ENCODE measurements at regions not wholly inside any gene's neighbourhood (a gene's known extent, or its start where the extent isn't known, plus 50 kb on each side); places are given as distances from the start of the nearest gene placed in this dataset.

DNA sequence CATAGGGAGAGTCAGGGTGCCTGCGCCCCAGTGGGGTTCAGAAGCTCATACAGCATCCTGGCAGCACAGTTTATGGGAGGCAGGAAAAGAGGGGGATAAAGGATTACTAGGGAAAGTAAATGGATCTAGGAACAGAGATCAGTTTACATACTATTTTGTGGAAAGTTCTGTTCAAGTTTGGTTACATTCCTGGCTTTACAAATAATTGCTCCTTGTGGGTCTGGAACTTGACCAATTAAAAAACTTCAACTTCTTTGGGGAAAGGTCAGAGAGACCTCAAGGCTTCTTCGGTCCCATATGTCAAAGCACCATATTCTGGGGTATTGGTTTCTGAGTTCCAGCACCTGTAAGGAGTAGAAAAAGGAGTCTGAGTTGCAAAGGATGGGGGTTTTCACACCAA, 64.1 kb downstream of the ZDHHC19 start:
- POLR2A ChIA-PET, result interaction anchor here (0.6 kb wide), 1 partner anchor 1134 kb away, joined by 3 read pairs; no protein-coding TSS in a partner anchor

DNA sequence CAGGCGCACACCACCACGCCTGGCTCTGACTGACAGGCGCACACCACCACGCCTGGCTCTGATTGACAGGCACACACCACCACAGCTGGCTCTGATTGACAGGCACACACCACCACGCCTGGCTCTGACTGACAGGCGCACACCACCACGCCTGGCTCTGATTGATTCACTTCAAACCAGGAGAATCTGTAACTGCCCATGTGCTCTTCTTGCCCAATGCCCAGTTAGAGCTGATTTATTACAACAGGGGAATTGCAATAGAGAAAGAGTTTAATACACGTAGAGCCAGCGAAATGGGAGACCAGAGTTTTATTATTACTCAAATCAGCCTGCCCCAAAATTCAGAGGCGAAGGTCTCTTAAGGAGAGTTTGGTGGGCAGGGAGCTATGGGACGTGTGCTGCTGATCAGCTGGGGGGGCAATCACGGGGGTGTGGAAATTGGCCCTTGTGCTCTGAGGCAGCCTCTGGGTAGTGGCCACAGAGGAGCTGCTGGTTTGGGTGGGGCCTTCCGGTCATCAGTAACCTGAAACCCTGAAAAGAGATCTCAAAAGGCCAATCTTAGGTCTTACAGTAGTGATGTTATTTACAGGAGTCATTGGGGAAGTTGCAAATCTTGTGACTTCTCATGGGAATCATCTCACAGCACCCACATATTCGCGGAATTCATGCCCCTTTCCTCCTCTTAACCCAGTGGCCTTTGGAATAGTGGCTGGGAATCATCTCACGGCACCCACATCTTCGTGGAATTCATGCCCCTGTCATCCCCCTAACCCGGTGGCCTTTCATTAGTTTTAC, 63.8 kb upstream of the TFRC start:
- DNase-seq, result no peak
- CTCF ChIA-PET, result no interaction called here
- WGBS (ENCODE audit: insufficient coverage), result 95% methylated on average over 12 of the region's 18 CpGs
- no peaks in the 10 kb centered on the region for H3K27me3 ChIP-seq (replicated peaks in 2 of 5; ENCODE audit: control insufficient read depth in 4 of 5, insufficient read depth in 5 of 5, low read length in 4 of 5)
- H3K9me3 ChIP-seq (ENCODE audit: control extremely low read depth in 1 of 5, control insufficient read depth in 4 of 5, insufficient read depth in 2 of 5, low read depth in 1 of 5, low read length in 4 of 5), result peaks cover 0 to 3% (median 0%) of the 10 kb centered on the region in 5 experiments
- POLR2A ChIA-PET, result no interaction called here
- no peak overlapping the region for H3K4me3 ChIP-seq (ENCODE audit: control insufficient read depth in 1 of 7, extremely low read depth in 1 of 7, insufficient read depth in 4 of 7, low read depth in 2 of 7, low read length in 6 of 7)
- peaks cover 0 to 19% (median 1%) of the 10 kb centered on the region in 4 experiments for H3K4me1 ChIP-seq (ENCODE audit: control extremely low read depth in 1 of 4, control insufficient read depth in 4 of 4, insufficient read depth in 4 of 4, low read length in 3 of 4)
- H3K27ac ChIP-seq (ENCODE audit: insufficient read depth in 1 of 2, low read depth in 1 of 2, low read length in 2 of 2, poor library complexity in 1 of 2, severe bottlenecking in 2 of 2), result peak overlapping the region in 1 of 2 experiments; percentile 19
- no peaks in the 10 kb centered on the region for H3K36me3 ChIP-seq (ENCODE audit: control insufficient read depth in 4 of 4, insufficient read depth in 4 of 4, low read length in 3 of 4)

More for the DNA sequence above, 64.1 kb downstream of the ZDHHC19 start:
- Histone ChIP-seq H3K36me3 (ENCODE audit: control insufficient read depth in 4 of 4, insufficient read depth in 4 of 4, low read length in 3 of 4) (no peaks in the 10 kb centered on the region), H3K4me1 (ENCODE audit: control extremely low read depth in 1 of 4, control insufficient read depth in 4 of 4, insufficient read depth in 4 of 4, low read length in 3 of 4) (peaks cover 0 to 6% (median 1%) of the 10 kb centered on the region in 4 experiments), H3K9me3 (ENCODE audit: control extremely low read depth in 1 of 5, control insufficient read depth in 4 of 5, insufficient read depth in 2 of 5, low read depth in 1 of 5, low read length in 4 of 5) (peaks cover 0 to 3% (median 0%) of the 10 kb centered on the region in 5 experiments), H3K4me3 (ENCODE audit: control insufficient read depth in 1 of 7, extremely low read depth in 1 of 7, insufficient read depth in 4 of 7, low read depth in 2 of 7, low read length in 6 of 7) (no peak overlapping the region), H3K27ac (ENCODE audit: insufficient read depth in 1 of 2, low read depth in 1 of 2, low read length in 2 of 2, poor library complexity in 1 of 2, severe bottlenecking in 2 of 2) (no peak overlapping the region), H3K27me3 (replicated peaks in 2 of 5; ENCODE audit: control insufficient read depth in 4 of 5, insufficient read depth in 5 of 5, low read length in 4 of 5) (no peaks in the 10 kb centered on the region)
- 100% methylated on average over 1 of the region's 2 CpGs for WGBS (ENCODE audit: insufficient coverage)
- DNase-seq, result no peak
- CTCF ChIA-PET, result interaction anchor here (1.8 kb wide), 1 partner anchor 12 kb away, joined by 4 read pairs; no protein-coding TSS in a partner anchor

DNA sequence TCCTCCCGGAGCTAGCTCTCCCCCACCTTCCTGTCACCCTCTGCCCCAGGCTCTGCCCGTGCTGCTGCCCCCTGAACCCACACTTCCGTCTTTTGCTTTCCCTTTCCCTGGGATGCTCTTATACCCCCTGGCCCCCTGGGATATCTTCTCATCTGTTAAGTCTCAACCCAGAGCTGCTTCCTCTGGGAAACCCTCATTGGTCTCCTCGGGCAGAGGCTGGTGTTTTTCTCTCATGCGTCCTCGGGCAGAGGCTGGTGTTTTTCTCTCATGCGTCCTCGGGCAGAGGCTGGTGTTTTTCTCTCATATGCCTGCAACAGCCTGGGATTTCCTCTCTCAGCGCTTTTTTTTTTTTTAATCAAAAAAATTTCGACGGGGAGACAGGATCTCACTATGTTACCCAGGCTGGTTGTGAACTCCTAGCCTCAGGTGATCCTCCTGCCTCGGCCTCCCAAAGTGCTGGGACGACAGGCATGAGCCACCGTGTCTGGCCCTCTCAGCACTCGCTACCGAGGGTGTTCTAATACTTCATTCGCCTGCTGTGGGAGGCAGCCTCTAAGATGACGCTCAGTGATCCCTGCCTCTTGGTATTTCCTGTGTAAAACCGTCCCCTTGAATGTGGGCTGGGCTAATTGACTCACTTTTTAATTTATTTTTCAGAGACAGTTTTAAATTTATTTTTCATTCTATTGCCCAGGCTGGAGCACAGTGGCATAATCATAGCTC, 62.7 kb upstream of the TFRC start:
- peak overlapping the region in 1 of 2 experiments; percentile 69 for H3K27ac ChIP-seq (ENCODE audit: insufficient read depth in 1 of 2, low read depth in 1 of 2, low read length in 2 of 2, poor library complexity in 1 of 2, severe bottlenecking in 2 of 2)
- WGBS (ENCODE audit: insufficient coverage), result 94% methylated on average over 16 of the region's 19 CpGs

DNA sequence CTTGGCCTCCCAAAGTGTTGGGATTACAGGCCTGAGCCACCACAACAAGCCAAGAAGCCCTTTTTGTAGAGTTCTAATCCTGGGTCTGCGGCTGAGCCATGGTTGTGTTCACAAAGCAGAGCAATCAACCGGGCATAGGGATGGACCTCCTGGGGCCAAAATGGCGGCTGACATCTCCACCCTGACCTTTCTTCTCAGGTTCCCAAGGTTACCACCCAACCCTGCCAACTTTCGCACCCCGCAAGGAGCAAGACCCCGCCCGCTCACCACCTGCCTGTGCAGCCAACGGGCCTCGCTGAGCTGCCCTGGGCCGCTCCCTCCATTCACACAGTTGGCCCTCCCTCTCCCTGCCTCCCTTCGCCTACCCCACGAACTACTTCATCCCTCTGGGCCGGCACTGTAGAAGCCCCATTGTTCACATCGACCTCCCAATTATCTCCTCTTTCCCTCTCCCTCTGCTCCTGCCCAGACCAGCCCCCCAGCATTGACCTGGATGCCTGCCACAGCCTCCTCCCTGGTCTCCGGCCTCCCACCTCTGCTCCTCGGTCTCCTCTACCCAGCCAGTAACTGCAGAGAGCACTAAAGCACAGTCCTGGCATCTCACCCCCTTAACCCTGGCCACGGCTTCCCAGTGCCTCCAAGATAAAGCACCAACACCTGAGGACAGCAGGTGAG, 62.0 kb upstream of the TFRC start:
- WGBS (ENCODE audit: insufficient coverage), result 98% methylated on average over 15 of the region's 17 CpGs
- H3K27ac ChIP-seq (ENCODE audit: insufficient read depth in 1 of 2, low read depth in 1 of 2, low read length in 2 of 2, poor library complexity in 1 of 2, severe bottlenecking in 2 of 2), result peak overlapping the region in 1 of 2 experiments; percentile 69

More for the DNA sequence above, 62.7 kb upstream of the TFRC start:
- H3K4me3 ChIP-seq (ENCODE audit: control insufficient read depth in 1 of 7, extremely low read depth in 1 of 7, insufficient read depth in 4 of 7, low read depth in 2 of 7, low read length in 6 of 7), result no peak overlapping the region
- no peak for DNase-seq
- ChIA-PET POLR2A (interaction anchor here (0.5 kb wide), 1 partner anchor 38 kb away, joined by 4 read pairs; no protein-coding TSS in a partner anchor), CTCF (interaction anchor here (0.8 kb wide), 1 partner anchor 82 kb away, joined by 3 read pairs; no protein-coding TSS in a partner anchor)
- H3K9me3 ChIP-seq (ENCODE audit: control extremely low read depth in 1 of 5, control insufficient read depth in 4 of 5, insufficient read depth in 2 of 5, low read depth in 1 of 5, low read length in 4 of 5), result no peaks in the 10 kb centered on the region
- H3K36me3 ChIP-seq (ENCODE audit: control insufficient read depth in 4 of 4, insufficient read depth in 4 of 4, low read length in 3 of 4), result no peaks in the 10 kb centered on the region
- H3K4me1 ChIP-seq (ENCODE audit: control extremely low read depth in 1 of 4, control insufficient read depth in 4 of 4, insufficient read depth in 4 of 4, low read length in 3 of 4), result peaks cover 0 to 26% (median 4%) of the 10 kb centered on the region in 4 experiments
- H3K27me3 ChIP-seq (replicated peaks in 2 of 5; ENCODE audit: control insufficient read depth in 4 of 5, insufficient read depth in 5 of 5, low read length in 4 of 5), result no peaks in the 10 kb centered on the region

DNA sequence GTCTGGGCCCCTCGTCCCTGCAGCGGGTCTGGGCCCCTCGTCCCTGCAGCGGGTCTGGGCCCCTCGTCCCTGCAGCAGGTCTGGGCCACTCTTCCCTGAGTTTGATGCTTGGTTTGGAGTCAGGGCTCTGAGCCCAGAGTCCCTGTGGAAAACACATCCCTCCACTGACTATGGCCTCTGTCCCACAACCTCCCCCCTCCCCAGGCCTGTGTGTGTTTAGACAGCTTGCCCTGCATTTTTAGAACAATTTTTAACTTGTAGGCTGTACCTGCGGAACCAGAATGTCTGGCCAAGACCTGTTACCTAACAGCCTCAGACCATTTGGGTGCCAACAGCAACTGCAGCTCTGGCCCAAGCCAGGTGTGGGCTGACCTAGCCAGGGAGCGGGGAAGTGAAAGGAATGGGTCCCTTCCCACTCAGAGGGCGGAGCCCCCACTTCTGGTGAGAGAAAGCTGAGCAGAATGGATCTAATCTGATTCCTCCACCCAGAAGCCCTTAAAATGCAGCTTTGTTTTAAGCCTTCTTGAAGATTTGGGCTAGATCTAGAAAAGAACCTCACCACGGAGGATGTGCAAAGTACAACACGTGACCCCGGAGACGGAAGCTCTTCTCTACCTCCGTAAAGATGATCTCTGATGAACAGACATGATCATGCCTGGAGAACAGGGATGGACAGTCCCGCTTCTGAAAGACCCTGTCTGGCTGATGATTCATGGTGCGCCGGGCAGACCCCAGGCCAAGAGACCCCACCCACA, 60.5 kb upstream of the TFRC start:
- Histone ChIP-seq H3K4me1 (ENCODE audit: control extremely low read depth in 1 of 4, control insufficient read depth in 4 of 4, insufficient read depth in 4 of 4, low read length in 3 of 4) (peaks cover 0 to 28% (median 4%) of the 10 kb centered on the region in 4 experiments), H3K4me3 (ENCODE audit: control insufficient read depth in 1 of 7, extremely low read depth in 1 of 7, insufficient read depth in 4 of 7, low read depth in 2 of 7, low read length in 6 of 7) (no peak overlapping the region), H3K36me3 (ENCODE audit: control insufficient read depth in 4 of 4, insufficient read depth in 4 of 4, low read length in 3 of 4) (no peaks in the 10 kb centered on the region), H3K27ac (ENCODE audit: insufficient read depth in 1 of 2, low read depth in 1 of 2, low read length in 2 of 2, poor library complexity in 1 of 2, severe bottlenecking in 2 of 2) (peak overlapping the region in 1 of 2 experiments; percentile 74), H3K27me3 (replicated peaks in 2 of 5; ENCODE audit: control insufficient read depth in 4 of 5, insufficient read depth in 5 of 5, low read length in 4 of 5) (no peaks in the 10 kb centered on the region), H3K9me3 (ENCODE audit: control extremely low read depth in 1 of 5, control insufficient read depth in 4 of 5, insufficient read depth in 2 of 5, low read depth in 1 of 5, low read length in 4 of 5) (no peaks in the 10 kb centered on the region)
- ChIA-PET CTCF (interaction anchor here (0.7 to 1.2 kb wide), 3 partner anchors 10 to 67 kb away, joined by 3 to 5 read pairs (median 3); no protein-coding TSS in a partner anchor), POLR2A (no interaction called here)
- WGBS (ENCODE audit: insufficient coverage), result over 99% methylated on average over 15 of the region's 16 CpGs
- no peak for DNase-seq

More for the DNA sequence above, 62.0 kb upstream of the TFRC start:
- POLR2A ChIA-PET, result interaction anchor here (0.5 kb wide), 1 partner anchor 39 kb away, joined by 4 read pairs; no protein-coding TSS in a partner anchor
- no peaks in the 10 kb centered on the region for H3K36me3 ChIP-seq (ENCODE audit: control insufficient read depth in 4 of 4, insufficient read depth in 4 of 4, low read length in 3 of 4)
- no peak overlapping the region for H3K4me3 ChIP-seq (ENCODE audit: control insufficient read depth in 1 of 7, extremely low read depth in 1 of 7, insufficient read depth in 4 of 7, low read depth in 2 of 7, low read length in 6 of 7)
- H3K4me1 ChIP-seq (ENCODE audit: control extremely low read depth in 1 of 4, control insufficient read depth in 4 of 4, insufficient read depth in 4 of 4, low read length in 3 of 4), result peaks cover 0 to 26% (median 4%) of the 10 kb centered on the region in 4 experiments
- no peak for DNase-seq
- no peaks in the 10 kb centered on the region for H3K27me3 ChIP-seq (replicated peaks in 2 of 5; ENCODE audit: control insufficient read depth in 4 of 5, insufficient read depth in 5 of 5, low read length in 4 of 5)
- H3K9me3 ChIP-seq (ENCODE audit: control extremely low read depth in 1 of 5, control insufficient read depth in 4 of 5, insufficient read depth in 2 of 5, low read depth in 1 of 5, low read length in 4 of 5), result no peaks in the 10 kb centered on the region
- CTCF ChIA-PET, result interaction anchor here (0.8 kb wide), 1 partner anchor 82 kb away, joined by 3 read pairs; no protein-coding TSS in a partner anchor

DNA sequence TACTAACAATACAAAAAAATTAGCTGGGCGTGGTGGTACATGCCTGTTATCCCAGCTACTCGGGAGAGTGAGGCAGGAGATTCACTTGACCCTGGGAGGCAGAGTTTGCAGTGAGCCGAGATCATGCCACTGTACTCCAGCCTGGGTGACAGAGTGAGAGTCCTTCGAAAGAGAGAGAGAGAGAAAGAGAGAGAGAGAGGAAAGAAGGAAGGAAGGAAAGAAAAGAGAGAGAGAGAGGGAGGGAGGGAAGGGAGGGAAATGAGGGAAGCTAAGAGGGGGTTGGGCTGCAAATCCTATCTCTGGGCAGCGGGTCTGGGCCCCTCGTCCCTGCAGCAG, 59.9 kb upstream of the TFRC start:
- peaks cover 0 to 29% (median 5%) of the 10 kb centered on the region in 4 experiments for H3K4me1 ChIP-seq (ENCODE audit: control extremely low read depth in 1 of 4, control insufficient read depth in 4 of 4, insufficient read depth in 4 of 4, low read length in 3 of 4)
- no peak for DNase-seq
- ChIA-PET CTCF (interaction anchor here (0.5 to 1.2 kb wide), 3 partner anchors 11 to 58 kb away, joined by 3 to 4 read pairs (median 4); no protein-coding TSS in a partner anchor), POLR2A (no interaction called here)
- no peak overlapping the region for H3K4me3 ChIP-seq (ENCODE audit: control insufficient read depth in 1 of 7, extremely low read depth in 1 of 7, insufficient read depth in 4 of 7, low read depth in 2 of 7, low read length in 6 of 7)
- H3K9me3 ChIP-seq (ENCODE audit: control extremely low read depth in 1 of 5, control insufficient read depth in 4 of 5, insufficient read depth in 2 of 5, low read depth in 1 of 5, low read length in 4 of 5), result no peaks in the 10 kb centered on the region
- WGBS (ENCODE audit: insufficient coverage), result 98% methylated on average over 6 of the region's 6 CpGs
- no peak overlapping the region for H3K27ac ChIP-seq (ENCODE audit: insufficient read depth in 1 of 2, low read depth in 1 of 2, low read length in 2 of 2, poor library complexity in 1 of 2, severe bottlenecking in 2 of 2)
- H3K27me3 ChIP-seq (replicated peaks in 2 of 5; ENCODE audit: control insufficient read depth in 4 of 5, insufficient read depth in 5 of 5, low read length in 4 of 5), result no peaks in the 10 kb centered on the region
- no peaks in the 10 kb centered on the region for H3K36me3 ChIP-seq (ENCODE audit: control insufficient read depth in 4 of 4, insufficient read depth in 4 of 4, low read length in 3 of 4)

All from common myeloid progenitor, CD34-positive (primary cell).